GM19351 (cell line): ENCODE measurements at regions not wholly inside any gene's neighbourhood (a gene's known extent, or its start where the extent isn't known, plus 50 kb on each side); places are given as distances from the start of the nearest gene placed in this dataset.
"Not testable (repeated sequence)": the region's sequence is repeated elsewhere in the genome, so short reads cannot be mapped to it uniquely, and the experiment has no call there.

Source experiments
- ATAC-seq: cut with Tn5 transposase; IDR thresholded peaks from one replicate; pipeline ENCODE4 v1.9.1; 2021; ENCODE audit warnings: mild to moderate bottlenecking, moderate library complexity; ENCODE audit not compliant: unreplicated experiment

GRCh38 chr3:139232341-139232740 is 111.5 kb upstream of the MRPS22 start:
- ATAC-seq = not testable (repeated sequence)

GRCh38 chr3:139234491-139234890 is 109.3 kb upstream of the MRPS22 start:
- ATAC-seq = no peak

- no peak for ATAC-seq
Observed at GRCh38 chr3:139235192-139235591, 108.6 kb upstream of the MRPS22 start.

GRCh38 chr3:139236336-139236735 is 107.5 kb upstream of the MRPS22 start:
- ATAC-seq = no peak

- ATAC-seq = no peak
Observed at GRCh38 chr3:139238281-139239030, 105.4 kb upstream of the MRPS22 start.

GRCh38 chr3:139239550-139239949 is 104.3 kb upstream of the MRPS22 start:
- no peak for ATAC-seq

- ATAC-seq = no peak
Observed at GRCh38 chr3:139241783-139242182, 102.0 kb upstream of the MRPS22 start.

- no peak for ATAC-seq
Observed at GRCh38 chr3:139243710-139244109, 100.1 kb upstream of the MRPS22 start.

GRCh38 chr3:139248593-139249255 is 95.1 kb upstream of the MRPS22 start:
- no peak for ATAC-seq

- no peak for ATAC-seq
Observed at GRCh38 chr3:139251529-139251928, 92.3 kb upstream of the MRPS22 start.

- ATAC-seq = no peak
Observed at GRCh38 chr3:139252719-139253118, 91.1 kb upstream of the MRPS22 start.

- no peak for ATAC-seq
Observed at GRCh38 chr3:139258276-139258675, 85.5 kb upstream of the MRPS22 start.

- ATAC-seq = no peak
Observed at GRCh38 chr3:139259398-139259797, 84.4 kb upstream of the MRPS22 start.

GRCh38 chr3:139260041-139260486 is 83.8 kb upstream of the MRPS22 start:
- no peak for ATAC-seq

GRCh38 chr3:139260793-139261736 is 82.8 kb upstream of the MRPS22 start:
- no peak for ATAC-seq

GRCh38 chr3:139261754-139262586 is 81.8 kb upstream of the MRPS22 start:
- no peak for ATAC-seq

GRCh38 chr3:139263798-139264197 is 80.0 kb upstream of the MRPS22 start:
- ATAC-seq = no peak

GRCh38 chr3:139264375-139264774 is 79.4 kb upstream of the MRPS22 start:
- no peak for ATAC-seq

GRCh38 chr3:139265131-139266016 is 78.4 kb upstream of the MRPS22 start:
- no peak for ATAC-seq
